ENCODE measurements at regions not wholly inside any gene's neighbourhood (a gene's known extent, or its start where the extent isn't known, plus 50 kb on each side); places are given as distances from the start of the nearest gene placed in this dataset.
A peak's percentile ranks its signal among the peaks of the same experiment; 100 is the strongest.
"Not testable (repeated sequence)": the region's sequence is repeated elsewhere in the genome, so short reads cannot be mapped to it uniquely, and the experiment has no call there.

DNA sequence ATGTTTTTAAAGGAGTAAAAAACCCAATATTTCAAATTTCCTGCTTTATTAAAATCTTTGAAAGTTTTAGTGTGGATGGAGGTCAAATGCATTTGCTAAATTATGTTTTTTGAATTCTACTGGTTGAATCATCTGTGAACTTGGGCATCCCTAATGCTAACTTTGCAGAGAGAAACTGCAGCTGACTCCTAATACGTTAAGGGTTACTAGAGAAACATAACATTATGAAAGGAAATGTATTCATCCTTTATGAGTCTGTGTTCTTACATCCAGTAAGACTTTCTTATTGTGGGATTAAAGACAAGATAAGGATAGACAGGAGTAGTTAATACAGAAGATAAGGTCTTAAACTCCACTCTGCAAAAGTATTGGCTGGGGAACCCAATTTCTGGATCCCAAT lies 140.6 kb downstream of the FAM124B start:
- no peak for DNase-seq

DNA sequence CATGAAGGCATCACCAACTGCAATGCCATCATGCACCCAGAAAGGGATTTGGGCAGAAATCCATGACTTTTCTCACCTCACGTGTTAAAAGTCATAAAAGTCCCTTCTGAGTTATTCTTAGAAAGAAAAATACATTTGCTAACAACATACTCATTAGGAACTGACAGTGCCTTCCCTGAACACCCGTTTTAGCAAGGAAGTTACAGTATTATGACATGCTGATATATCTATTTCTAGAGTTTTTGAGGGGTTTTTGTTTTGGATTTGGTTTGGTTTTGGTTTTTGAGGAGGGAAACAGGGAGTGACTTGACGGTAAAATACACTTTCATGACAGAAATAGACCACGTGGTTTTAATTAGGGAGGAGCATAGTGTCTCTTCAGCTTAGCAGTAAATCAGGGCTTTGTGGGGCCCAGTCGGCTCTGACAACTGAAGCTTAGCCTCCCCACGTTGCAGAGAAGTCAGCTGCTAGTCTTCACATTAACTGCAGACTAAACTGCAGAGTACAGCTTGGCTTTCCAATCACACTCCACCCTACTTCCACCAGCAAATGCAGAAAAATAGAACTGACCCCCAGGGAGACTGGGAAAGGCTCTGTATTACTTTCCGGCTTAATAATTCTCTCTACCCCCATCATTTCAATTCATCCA lies 141.4 kb downstream of the FAM124B start:
- DNase-seq, result peak; percentile 71

DNA sequence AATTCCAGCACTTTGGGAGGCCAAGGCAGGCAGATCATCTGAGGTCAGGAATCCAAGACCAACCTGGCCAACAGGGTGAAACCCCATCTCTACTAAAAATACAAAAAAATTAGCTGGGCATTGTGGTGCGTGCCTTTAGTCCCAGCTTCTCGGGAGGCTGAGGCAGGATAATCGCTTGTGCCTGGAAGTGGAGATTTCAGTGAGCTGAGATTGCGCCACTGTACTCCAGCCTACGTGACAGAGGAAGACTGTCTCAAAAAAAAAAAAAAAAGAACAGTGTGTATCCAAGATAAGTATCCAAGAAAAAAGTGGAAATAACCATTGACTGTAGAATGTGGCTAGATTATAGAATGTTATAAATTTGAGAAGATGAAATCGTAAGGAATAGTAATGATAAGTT lies 142.1 kb downstream of the FAM124B start:
- no peak for DNase-seq

DNA sequence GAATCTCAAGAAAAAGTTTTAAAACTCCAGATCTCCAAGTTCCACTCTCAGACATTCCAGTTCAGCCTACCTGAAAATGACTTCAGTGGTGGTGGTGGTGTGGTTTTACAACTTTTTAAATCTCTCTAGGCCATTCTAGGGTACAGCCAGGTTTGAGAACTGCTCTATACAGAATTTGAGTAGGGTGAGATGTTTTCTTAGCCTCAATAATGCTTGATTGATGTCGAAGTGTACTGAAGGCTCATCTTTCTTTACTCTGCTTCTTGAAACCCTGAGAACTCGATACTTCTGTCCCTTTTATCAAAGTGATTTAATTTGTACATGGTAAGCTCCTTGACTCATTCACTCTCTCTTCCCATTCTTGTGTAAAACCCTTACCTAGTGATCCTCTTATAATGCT lies 143.8 kb downstream of the FAM124B start:
- no peak for DNase-seq

DNA sequence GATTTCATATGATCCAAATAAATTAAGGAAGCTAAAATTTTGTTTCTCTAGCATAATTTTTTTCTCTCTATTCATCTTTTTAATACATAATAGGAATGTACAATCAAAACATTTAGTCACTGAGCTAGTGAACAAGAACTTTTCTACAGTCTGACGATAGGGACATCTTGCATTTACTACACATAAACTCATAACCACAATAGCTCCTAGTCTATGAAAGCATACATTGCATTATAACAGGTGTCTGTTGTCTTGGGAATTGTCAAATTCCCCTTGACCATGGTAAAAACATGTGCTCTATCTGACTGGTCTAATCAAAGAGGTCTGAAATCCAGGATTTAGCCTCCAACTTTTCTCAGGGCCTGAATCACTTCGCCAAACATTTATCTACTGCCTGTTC lies 144.8 kb downstream of the FAM124B start:
- no peak for DNase-seq

GRCh38 chr2:224253464-224253863 lies 148.4 kb downstream of the FAM124B start:
- DNase-seq, result no peak

DNA sequence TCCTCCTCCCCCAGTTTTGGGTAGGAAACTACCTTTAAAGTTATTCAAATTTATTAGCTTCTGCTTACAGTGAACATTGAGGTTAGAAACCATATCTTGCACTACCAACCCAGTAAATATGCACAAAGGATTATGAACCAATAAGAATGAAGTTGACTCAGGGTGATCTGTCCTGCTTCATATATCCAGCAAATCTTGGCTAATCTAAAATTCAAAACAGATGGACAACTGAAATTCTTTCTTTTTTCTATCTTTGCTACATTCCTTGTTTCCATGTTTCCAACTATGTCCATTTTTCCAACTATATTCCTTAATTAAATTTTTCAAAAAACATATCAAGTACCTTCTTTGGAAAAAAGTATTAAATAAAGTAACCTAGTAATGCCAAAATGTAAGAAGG lies 149.3 kb downstream of the FAM124B start:
- no peak for DNase-seq

DNA sequence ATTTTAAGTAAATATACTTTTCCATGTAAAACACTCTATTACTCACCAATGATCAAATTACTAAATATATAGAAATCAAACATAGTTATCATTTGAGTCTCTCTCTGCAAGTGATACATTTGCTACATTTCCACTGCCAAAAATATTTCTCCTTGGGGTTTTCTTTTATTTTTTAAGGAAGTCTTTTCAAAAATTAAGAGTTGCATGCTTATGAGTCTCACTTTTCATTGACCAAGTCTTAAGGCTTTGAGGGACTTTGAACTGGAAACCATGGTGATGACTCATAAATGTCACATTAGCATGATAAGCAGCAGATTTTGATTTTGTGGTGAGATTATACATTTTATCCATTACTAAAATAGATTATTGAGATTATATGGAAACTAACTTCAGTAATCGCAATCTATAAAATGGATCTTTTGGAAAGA lies 152.9 kb downstream of the FAM124B start:
- no peak for DNase-seq

GRCh38 chr2:224242561-224242960 lies 159.3 kb downstream of the FAM124B start:
- DNase-seq, result no peak

- no peak for DNase-seq
These were observed 160.1 kb downstream of the FAM124B start for GRCh38 chr2:224241812-224242211.

DNA sequence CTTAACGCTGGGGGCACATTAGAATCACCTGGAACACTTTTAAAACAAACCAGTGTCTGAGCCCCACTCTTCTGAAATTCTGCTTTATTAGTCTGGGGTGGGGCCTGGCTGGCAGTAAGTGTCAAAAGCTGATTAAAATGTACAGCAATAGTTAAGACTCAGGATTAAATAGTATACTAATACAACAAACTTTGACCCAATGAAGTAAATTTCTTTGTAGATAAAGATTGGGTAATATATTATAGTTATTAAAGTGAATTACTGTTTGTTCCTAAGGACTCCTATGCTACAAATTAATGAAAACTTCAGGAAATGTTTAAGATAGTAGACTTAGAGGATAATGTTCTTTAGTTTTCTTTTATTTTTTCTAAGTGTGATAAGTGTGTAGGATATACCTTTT lies 160.9 kb downstream of the FAM124B start:
- DNase-seq, result no peak

DNA sequence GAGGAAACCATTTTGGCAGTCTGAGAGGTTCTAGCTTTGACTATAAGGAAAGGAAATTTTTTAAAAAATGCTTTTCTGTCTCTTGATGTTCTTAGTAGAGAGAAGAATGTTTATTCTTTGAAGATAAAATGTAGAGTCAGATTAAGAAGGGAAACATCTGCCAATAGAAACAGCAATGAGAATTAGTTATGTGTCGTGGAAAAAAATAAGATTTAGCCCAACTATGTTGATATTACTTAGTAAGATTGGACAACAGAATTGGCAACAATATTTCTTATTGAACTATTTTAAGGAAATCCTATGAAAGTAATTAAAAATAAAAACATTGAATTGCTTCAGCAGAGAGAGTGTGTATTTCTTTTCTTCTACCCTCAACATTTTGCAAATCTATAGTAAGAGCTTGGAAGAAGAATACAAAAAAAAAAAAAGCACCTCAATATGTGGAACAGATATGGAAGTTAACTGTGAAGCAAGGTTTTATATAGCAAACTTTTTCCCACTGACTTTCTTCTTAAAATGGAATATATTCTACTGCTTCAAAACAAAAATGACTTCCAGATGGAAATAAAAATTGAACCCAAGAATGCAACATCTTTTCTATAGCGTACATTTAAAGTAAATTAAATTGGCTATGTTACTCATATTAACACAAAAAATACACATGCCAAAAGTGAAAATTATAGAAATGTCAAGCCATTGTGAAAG lies 177.9 kb downstream of the FAM124B start:
- peak; percentile 20 for DNase-seq

- no peak for DNase-seq
These were observed 178.9 kb downstream of the FAM124B start for GRCh38 chr2:224222974-224223373.

GRCh38 chr2:224222291-224222690 lies 179.6 kb downstream of the FAM124B start:
- no peak for DNase-seq

DNA sequence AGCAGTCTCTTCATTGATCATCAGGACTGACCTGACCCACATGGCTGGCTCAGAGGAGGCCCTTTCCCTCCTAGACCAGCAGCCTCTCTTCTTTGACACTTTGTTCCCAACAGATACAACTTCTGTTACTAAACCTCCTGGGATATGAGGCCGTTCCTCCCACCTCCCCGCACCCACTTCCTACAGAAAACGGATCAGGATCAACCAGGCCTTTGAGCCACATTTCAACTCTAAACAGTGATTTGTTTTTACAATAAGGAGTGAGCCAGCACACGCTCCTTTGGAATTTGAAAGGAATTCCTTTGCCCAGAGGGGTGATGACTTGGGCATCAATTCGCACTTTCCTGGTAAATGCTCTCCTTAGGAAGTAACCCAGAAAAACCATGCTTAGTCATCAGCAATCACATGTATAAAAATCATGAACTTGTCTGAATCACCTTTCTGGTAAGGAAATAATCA lies 180.4 kb downstream of the FAM124B start:
- DNase-seq, result no peak

GRCh38 chr2:224220586-224221255 lies 181.2 kb downstream of the FAM124B start:
- no peak for DNase-seq

DNA sequence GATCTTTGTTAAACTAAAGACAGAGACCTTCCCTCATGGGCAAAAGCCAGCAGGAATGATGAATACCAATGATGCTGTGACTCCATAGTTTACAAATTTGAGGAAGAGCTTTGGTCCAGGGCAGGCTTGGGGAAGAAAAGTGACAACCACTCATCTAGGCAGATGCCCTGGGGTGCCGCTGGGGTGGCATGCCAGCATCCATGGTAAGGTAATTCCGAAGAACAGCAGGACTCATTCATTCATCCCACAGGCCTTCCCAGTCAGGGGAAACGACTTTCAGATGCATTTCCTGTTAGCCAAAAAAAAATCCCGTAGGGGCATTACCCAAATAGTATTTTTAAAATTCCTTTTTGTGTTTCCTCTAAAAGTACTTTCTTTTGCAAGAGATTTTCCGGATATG lies 180.7 kb upstream of the SERPINE2 start:
- no peak for DNase-seq

GRCh38 chr2:224217962-224218347 lies 178.9 kb upstream of the SERPINE2 start:
- DNase-seq, result peak; percentile 30

DNA sequence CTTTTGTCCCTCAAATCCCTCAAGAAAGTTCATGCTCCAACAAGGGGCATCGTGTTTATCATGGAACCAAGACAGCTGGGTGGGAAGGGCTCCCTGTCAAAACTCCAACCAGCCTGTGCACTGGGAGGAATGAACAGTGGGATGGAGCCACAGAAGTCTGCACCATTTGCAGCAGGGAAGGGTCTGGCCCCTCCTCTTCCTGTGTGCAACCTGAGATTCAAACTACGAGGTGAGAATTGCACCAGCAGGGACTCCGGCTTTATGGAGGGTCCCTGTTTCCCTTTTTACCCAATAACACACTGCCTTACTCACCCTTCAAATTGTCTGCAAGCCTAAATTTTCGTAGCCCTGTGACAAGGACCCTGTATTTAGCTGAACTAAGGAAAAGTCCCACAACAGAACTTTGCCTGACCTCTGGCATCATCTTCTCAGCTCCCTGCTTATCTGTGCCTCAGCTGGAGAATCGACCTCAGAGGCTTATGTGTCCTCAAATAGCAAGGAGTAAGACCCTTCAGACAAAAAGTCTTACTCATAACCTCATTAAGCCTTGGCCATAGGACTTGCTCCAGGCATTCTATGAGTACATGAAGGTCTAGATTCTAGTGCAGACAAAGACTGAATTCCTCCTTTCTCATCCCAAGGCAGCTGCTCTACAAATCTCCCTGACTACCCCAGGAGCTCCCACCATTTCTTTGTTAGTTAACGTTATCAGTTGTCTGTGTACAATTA lies 178.3 kb upstream of the SERPINE2 start:
- DNase-seq, result no peak

- DNase-seq, result not testable (repeated sequence)
These were observed 176.5 kb upstream of the SERPINE2 start for GRCh38 chr2:224215611-224216010.

- no peak for DNase-seq
These were observed 174.3 kb upstream of the SERPINE2 start for GRCh38 chr2:224213396-224213795.

- peak; percentile 26 for DNase-seq
These were observed 172.7 kb upstream of the SERPINE2 start for GRCh38 chr2:224211791-224212190.

GRCh38 chr2:224211181-224211480 lies 172.0 kb upstream of the SERPINE2 start:
- no peak for DNase-seq
